ENCODE measurements at regions not wholly inside any gene's neighbourhood (a gene's known extent, or its start where the extent isn't known, plus 50 kb on each side); places are given as distances from the start of the nearest gene placed in this dataset.
A peak's percentile ranks its signal among the peaks of the same experiment; 100 is the strongest.
"Not testable (repeated sequence)": the region's sequence is repeated elsewhere in the genome, so short reads cannot be mapped to it uniquely, and the experiment has no call there.

DNA sequence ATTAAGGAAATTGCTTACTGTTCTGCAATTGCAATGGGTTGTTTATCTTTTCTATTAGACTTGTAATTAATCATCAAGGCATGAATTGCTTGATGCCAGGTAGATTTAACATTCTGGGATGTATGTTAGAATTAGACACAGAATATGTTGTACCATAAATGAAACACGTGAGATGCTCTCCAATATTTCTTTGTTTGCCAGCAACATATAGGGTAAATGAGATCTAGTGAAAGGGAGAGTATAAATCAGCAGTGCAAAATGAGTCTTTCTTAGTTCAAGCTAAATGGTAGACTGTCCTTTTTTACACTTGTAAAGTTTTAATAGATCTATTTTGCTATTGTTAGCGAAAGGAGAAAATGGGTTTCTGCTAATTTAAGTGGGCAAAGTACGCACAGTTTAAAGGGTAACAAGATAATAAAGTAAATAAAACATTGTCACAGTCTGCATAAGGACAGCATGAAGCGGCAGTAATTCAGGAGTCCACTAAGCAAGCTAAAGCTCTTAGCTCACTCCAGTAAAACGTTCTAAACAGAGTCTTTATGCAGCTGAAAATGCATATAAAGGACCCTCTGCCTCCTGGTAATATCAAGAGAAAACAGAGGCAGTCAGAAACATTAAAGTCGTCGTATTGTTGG is 1137.1 kb downstream of the OLFM4 start:
- peak; percentile 42 for DNase-seq

DNA sequence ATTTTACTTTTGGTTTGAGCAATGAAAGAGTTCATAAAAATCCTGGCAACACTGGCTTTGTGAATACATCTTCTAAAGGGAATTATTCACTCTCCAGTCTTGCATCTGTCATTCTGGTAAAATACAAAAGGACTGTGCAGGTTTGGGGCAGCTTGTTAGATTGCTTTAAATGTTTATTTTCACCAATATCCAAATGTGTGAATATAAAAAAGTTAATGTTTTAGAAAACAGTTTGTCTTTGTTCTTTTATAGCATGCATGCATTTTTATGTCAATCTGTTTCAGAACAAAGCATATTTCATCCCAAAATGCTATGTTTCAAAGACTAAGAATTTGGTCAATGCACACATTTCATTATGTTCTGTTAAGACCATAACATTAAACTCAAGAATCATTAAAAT is 1145.4 kb downstream of the OLFM4 start:
- DNase-seq = no peak

DNA sequence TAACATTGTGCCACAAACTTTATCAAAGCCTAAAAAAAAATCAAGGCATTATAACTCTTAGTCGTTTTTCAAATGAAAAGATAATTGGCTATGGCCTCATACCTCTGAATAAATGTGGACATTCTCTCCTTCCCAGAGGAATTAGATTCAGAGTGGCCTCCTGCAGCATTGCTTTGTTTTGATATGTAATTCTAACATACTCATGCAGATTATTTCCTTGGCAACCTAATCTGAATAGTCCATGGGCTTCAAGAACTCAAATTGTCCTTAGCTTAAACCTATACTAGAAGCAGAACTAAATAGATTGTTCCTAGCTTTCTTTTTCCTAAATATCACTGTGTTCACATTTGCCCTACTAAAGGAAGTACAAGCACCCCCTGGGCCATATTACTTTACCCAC is 1146.9 kb downstream of the OLFM4 start:
- no peak for DNase-seq

DNA sequence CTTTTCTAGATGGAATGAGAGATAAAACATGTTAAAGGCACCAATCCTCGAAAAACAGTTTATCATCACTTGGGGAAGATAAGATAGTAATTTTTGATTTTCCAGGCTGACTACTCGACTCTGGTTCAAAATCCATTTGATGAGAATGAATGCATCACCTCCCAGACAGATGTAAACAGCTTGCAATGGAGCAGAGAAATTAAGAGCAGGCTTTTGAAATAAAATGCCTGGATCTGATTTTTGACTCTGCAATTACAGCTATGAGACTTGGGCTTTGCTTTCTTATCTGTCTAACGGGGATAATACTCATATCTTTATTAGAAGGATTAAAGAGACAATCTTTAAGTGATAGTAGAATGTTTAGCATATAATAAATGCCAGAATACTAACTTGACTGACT is 1148.9 kb downstream of the OLFM4 start:
- no peak for DNase-seq

DNA sequence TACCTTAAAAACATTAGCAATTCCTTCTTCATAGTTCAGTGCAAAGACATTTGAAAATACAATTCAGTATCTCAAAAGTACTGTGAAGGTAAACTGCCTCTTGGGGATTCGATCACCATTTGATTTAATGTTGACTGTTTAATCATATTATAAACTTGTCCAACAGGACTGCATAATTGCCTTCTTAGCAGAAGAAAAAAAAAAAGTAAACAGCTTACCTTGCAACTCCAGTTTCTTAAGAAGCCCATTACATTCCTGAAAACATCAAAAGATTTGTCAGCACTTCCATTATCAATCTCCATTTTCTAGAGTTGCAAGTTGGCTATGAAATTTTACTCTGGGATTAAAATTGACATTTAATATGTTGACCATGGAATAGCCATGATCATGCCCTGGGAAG is 1154.6 kb downstream of the OLFM4 start:
- no peak for DNase-seq

DNA sequence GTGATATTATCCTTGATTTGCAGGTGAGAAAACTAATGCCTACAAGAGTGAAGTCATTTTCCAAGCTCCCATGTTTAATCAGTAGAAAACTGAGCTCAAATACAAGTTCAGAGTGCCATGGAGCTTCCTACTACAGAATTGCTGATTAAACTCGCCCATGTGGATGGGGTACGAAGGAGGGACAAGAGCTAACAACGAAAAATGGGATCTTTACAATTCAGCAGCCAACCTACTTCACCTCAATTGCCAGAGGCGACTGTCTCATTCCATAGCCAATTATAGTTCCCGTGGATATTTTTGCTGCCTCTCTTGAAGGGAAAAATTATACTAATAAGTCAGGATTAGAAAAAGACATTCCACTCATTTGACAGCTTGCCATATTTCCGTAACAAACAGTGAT is 1155.1 kb downstream of the OLFM4 start:
- no peak for DNase-seq

DNA sequence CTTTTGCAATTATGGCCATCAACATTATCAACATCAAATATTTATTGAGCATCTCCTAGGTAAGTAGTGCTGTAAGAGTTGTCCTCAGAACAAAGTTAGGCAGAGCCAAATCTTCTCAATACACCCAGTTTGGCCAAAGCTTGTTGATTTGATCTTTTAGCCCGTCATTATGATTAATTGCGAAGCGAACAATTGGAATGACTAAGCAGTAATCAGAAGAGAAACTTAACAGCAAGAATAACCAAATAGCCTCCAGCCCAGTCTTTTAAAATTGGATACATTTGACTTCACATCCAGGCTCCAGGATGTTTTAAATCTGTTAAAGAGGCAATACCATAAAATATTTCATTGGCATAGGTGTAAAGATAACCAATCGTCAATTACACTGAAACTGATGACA is 1156.0 kb downstream of the OLFM4 start:
- no peak for DNase-seq

DNA sequence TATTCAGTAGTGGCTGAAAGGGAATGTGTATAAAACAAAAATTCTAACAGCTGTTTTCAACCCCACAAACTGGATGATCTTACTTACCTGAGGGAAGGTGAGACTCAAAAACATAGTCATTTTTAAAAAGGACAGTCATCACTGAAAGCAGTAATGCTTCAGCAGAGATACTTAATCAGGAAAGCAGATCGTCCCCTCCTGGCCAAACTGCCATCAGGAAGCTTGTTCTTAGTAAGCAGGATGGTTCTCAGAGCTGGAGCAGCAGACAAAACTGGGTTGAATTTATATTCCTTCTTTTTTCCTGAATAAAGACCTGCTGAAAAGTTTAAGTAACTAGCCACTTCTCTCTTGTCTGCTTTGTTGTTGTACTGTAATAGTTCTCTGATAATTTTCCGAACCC is 1156.5 kb downstream of the OLFM4 start:
- DNase-seq = no peak

DNA sequence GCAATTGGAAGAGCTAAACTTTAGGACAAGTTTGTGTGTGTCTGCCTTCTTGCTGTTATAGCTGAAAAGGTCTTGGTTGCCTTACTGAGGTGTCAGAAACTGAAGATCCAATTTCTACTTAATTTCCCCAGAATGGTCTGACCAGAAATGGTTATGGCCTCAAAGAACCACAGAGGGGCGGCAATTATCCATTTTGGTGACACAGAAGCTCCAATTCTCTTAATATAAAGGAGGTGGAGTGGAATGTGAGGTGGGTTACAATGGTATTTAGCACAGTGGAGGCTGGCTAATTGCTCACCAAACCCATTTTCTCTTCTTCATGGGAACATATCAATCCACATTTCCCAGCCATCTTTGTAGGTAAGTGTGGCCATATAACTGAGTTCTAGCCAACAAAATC is 1157.2 kb downstream of the OLFM4 start:
- DNase-seq = no peak

DNA sequence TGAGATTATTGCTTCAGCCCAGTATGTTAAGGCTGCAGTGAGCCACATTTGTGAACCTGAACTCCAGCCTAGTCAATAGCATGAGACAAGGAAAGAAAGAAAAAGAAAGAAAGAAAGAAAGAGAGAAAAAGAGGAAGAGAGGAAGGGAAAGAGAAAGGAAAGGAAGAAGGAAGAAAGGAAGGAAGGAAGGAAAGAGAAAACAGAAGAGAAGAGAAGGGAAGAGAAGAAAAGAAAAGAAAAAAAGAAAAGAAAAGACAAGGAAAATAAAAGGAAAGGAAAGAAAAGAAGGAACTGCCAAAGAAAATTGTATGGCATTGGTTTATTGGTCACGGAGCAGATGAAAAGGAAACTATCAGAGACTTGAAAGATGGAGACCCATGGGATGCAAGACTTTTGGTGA is 1158.8 kb downstream of the OLFM4 start:
- no peak for DNase-seq

DNA sequence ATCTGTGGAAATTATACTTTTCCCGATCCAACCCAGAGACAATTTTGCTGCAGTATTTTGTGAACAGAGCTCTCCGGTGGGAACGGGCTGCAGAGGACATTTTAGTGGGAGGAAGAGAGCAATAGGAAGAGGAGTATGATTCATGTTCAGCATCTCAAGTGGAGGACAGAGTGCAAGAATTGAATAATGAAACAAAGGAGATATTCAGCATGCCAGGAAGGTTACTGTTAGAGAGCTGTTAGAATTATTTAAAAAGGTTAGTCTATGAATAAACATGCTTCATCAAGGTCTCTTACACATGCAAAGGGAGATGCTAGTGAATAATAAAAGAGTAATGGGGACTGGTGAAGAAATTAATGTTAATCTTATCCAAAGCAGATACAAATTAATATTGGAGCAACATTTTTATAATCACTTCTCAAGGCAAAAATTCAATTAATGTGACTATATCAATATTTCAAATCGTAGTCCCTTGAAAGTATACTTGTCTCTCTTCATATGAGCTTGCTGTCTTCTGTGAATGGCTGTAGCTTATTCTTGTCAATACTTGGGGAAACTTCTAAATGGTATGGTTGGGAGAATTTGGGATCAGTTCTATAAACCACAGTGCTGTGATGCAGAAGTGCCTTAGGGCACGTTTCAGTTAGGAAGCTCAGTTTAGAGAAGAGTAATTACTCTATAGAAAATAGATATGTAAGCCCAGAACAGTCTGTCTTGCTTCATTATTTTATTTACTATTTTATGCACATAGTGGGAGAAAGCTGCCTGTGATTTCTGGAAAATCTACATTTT is 1165.8 kb downstream of the OLFM4 start:
- no peak for DNase-seq

DNA sequence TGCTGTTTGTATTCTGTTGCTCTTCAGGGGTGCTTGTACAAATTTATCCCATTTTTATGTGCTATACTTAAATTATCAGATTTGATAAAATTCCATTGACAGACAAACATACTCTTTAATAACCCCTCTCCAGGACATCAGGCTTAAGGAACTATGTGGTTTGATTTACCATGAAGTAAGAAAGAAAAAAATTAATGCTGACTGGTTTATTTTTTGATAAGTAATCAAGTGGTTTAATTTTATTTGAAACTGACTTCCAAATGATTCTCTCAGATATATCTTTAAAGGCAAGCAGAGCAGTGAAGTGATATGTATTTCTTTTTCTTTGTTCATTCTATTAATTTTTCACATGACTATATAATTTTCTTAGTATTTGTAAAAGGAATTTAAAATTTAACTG is 1168.1 kb downstream of the OLFM4 start:
- DNase-seq = no peak

DNA sequence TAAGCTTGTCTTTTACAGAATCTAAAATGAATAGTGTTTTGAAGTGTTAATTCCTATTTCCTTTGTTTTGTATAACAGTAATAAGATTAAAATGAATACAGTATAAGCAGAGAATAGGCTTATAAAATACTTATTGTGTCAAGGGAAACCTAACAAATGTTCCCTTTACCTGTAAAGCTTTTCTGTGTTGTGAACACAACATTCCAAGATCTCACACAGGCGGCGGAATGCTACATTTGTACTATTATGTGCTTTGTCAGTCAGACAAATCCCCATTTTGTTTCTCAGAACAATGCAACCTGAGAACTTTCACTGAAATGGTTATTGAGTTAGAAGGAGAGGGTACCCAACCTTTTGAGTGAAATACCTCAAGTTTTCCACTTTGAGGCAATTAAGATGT is 1170.3 kb downstream of the OLFM4 start:
- no peak for DNase-seq

DNA sequence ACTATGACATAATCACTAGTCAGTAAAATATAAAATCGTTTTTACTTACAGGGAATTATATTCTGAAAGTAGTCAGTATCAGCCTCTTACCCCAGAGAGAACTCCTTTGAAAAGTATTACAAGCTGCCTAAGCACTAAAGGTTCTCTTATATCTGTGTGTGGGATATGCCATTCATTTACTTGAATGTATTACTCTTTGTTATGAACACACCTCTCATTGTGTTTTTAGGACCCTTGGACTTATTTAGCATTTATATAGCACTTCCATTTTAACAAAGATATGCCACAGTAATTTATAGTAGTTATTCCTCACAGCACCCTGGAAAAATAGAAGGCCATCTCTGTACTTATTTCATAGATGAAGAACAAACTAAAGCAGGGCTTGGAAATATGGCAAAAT is 1178.0 kb downstream of the OLFM4 start:
- DNase-seq = no peak

DNA sequence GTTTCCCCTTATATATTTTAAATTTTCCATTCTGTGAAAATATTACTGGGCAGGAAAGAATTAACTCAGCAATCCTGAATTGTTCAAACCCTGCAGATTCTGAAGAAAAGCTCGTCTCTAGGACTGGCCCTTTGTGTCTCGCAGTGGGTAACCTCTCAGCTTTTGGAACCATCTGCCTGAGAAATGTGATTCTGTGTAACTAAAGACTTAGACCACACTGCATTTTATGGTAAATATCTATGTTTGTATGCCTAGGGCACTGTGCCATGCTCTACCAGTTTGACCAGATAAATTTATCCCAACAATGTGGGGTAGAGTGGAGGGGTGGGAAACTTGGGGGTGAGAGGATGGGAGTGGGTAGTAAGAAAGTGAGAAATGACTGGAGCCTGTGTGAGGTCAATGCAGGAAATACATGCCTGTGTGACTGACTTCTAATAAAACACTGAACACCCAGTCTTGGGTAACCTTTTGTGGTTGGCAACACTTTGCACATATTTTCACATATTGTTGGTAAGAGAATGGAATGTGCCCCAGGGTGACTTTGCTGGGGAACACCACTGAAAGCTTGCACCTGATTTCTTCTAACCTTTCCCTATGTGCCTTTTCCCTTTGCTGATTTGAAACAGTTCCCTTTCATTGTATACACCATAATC is 1181.9 kb downstream of the OLFM4 start:
- DNase-seq = no peak

DNA sequence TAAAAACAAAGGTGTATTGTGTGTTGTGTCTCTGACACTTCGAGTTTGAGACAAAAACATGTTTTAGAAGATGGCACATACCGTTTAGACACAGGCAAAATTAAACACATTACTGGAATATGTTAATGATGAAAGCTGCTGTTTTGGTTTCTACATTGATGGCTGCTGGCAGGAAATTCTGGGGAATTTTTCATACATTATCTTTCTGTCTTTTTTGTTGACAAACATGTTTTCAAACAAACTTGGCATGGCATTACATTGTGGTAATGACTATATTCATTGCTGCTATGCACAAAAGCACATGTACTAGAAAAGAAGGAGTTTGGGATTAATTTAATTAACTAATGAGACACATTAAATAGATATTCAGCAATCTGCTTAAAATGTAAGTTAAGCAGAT is 1187.6 kb downstream of the OLFM4 start:
- no peak for DNase-seq

DNA sequence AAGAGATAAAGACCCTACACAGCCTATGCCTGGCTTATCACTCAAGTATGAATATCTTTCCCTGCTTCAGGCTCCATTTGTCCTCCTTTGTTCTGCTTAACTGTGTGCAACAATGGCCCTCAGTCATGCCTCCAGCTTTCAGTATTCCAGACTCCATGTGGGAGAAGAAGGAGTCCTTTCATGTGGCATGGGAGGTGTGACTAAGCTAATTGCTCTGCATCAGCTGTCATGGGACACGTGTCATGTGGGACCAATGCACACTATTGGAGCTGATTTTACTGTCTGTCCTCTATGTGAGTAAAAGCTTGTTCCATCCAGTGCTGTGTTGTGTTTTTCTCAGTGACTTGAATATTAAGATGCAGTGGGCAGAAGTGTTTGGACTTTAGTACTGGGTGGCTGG is 1198.3 kb downstream of the OLFM4 start:
- no peak for DNase-seq

DNA sequence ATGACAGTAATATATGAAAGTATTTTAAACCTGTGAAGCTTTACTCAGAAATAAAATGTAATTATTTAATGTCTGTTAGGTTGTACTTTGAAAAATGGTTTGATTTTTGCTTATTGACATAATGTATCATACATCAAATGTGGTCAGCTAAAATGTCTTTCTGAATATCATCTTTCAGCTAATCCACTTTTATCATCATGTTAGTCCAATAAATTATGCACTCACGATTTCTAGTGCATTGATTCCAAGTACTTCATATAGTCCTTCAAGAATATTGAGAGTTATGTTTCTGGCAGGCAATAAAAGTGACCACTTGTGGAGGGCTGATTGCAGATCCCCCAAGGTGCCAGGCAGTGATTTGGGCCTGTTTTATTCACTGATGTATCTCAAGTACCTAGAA is 1204.1 kb downstream of the OLFM4 start:
- DNase-seq = peak; percentile 16

DNA sequence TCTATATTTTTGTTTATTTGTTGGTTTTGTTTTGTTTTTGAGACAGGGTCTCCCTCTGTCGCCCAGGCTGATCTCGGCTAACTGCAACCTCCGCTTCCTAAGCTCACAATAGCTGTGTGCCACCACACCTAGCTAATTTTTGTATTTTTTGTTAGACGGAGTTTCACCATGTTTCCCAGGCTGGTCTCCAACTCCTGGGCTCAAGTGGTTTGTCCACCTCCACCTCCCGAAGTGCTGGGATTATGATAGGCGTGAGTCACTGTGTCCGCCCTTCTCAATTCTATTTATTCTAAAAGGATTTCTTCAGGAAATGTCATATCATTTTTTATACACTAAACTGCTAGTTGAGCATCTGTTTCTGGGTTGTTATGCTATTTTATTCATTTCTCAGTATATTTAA is 1206.0 kb downstream of the OLFM4 start:
- DNase-seq = no peak

DNA sequence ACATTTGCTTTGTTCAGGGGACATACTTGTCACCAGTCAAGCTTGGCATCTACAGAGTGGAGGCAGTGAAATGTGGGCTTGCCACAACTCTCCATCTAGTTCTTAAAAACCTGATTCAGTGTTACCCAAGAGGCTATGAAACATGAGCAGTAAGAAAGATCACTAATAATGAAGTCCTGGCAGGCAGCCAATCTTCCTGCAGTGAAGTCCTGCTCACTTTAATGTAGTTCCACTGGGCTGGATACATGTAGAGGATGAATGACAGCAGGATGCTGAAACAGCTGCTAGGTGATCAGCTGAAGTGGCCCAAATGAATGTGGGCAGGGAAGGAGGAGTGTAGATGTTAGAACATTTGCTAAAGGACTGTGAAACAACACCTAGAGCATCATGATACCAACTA is 1213.1 kb downstream of the OLFM4 start:
- peak; percentile 93 for DNase-seq

DNA sequence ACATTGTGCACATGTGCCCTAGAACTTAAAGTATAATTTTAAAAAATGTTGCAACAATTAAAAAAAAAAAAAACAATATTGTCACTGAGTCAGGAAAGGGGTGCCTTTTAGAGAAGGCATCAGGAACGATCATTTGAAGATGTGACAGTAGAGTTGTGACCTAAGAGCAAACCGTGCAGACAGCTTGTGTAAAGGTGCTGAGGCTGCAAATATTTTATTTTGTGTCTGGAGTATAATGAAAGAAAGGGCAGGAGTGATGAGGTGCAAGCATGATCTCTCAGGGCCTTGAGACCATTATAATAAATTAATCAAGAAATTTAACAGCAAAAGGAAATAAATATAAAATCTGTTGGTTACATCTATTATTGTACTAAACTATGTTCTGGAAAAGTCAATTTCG is 1219.7 kb downstream of the OLFM4 start:
- no peak for DNase-seq

DNA sequence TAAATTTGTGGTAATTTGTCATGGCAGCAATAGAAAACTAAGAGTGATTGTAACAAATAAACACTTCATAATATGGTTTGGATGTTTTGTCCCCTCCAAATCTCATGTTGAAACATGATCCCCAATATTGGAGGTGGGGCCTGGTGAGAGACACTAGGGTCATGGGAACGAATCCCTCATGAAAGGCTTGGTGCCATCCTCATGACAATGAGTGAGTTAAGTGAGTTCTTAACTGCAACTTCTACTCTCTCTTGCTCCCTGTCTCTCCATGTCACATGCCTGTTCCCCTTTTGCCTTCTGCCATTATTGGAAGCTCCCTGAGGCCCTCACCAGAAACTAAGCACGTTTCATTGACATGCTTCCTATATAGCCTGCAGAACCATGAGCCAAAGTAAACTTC is 1233.2 kb downstream of the OLFM4 start:
- no peak for DNase-seq

DNA sequence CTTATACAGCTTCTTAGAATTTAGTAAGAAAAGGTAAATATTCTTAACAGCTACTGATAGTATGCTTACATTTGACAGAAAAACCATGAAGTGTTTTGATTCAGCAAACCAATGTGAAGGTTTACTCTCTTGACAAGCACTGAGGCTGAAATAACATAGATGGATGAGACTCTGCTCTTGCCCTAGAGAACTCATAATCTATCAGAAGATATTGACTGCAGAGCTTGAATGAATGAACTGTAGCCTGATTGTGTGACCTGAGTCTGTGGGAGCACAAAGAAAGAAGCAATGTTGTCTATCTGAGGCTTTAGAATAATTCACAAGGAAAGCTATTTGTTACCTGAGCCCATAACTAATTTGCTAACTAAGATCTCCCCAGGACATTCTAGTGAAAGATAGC is 1235.3 kb downstream of the OLFM4 start:
- no peak for DNase-seq

DNA sequence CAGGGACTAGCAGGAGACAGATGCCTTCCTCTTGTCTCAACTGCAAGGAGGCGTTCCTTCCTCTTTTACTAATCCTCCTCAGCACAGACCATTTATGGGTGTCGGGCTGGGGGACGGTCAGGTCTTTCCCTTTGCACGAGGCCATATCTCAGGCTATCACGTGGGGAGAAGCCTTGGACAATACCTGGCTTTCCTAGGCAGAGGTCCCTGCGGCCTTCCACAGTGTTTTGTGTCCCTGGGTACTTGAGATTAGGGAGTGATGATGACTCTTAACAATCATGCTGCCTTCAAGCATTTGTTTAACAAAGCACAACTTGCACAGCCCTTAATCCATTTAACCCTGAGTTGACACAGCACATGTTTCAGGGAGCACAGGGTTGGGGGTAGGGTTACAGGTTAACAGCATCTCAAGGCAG is 1238.6 kb downstream of the OLFM4 start:
- not testable (repeated sequence) for DNase-seq
